ENCODE measurements at regions not wholly inside any gene's neighbourhood (a gene's known extent, or its start where the extent isn't known, plus 50 kb on each side); places are given as distances from the start of the nearest gene placed in this dataset.
A peak's percentile ranks its signal among the peaks of the same experiment; 100 is the strongest.

DNA sequence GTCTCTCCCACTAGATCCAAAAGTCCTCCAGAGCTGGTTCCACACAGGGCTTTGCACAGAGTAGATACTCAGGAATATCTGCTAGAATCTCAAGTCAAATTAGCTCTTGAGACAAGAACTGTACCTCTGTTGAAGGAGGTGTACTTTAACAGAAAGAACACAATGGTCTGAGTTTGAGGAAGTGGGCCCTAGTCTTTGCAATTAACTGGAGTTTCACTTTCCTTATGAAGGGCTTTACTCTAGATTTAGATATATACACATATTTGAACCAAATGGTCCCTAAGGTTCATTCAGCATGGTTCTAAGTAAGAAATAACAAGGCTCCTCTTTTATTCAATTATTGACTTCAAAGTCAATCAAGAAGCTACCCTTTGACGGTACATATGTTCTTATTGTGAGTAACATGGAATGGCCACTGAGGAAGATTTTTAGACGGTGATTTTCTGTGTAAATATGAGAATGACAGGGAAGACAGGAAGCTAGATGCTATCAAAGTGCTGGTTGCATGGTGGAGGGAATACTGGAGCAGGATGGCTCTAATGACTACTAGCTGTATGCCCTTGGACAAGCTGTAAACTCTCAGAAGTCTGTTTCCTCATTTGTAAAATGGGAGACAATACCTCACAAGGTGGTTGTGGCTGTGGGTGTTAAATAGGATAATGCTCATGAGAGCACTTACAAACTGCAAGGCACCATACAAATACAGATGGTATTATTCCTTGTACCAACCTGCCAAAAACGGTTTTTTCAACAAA lies 73.5 kb upstream of the SERTAD2 start:
- peak overlapping the region; percentile 72; the same call in 1 of the 2 replicates for H3K4me2 ChIP-seq (ENCODE audit: low read depth, low read length)
- BruUV-seq (replicated peaks): no TSS peak
- no peak overlapping the region for H3K18ac ChIP-seq (ENCODE audit: low read depth, low read length)
- H2BK20ac ChIP-seq (ENCODE audit: low read depth, low read length): no peak overlapping the region
- no peak overlapping the region for H3K4ac ChIP-seq (ENCODE audit: low read depth, low read length)
- H3K27me3 ChIP-seq (ENCODE audit: control insufficient read depth, insufficient read depth, low read length): no peaks in the 10 kb centered on the region
- no peak overlapping the region for H2BK5ac ChIP-seq (ENCODE audit: low read depth, low read length, poor library complexity, severe bottlenecking)
- no peaks in the 10 kb centered on the region for H3K36me3 ChIP-seq (ENCODE audit: control insufficient read depth, insufficient read depth, low read length)
- 0 out of 2 replicates have a peak, but pooled peaks cover 2% of the 10 kb centered on the region for H3K9me1 ChIP-seq (ENCODE audit: insufficient read depth, low read length)
- no peak overlapping the region; the same call in 1 of the 2 replicates for H4K5ac ChIP-seq (ENCODE audit: low read depth, low read length)
- no peak overlapping the region for H2BK15ac ChIP-seq (ENCODE audit: low read depth, low read length)
- no peak overlapping the region for H2AK9ac ChIP-seq (replicated peaks; ENCODE audit: low read depth, low read length, poor library complexity)
- H3K27ac ChIP-seq (ENCODE audit: insufficient read depth, low read length): no peak overlapping the region
- no peak overlapping the region for H4K91ac ChIP-seq (ENCODE audit: insufficient read depth, low read depth, low read length)
- in situ Hi-C loops (cut with MboI; ENCODE audit: low sequenced_read_pairs) (no loop called here), dilution Hi-C loops (cut with HindIII; ENCODE audit: low sequenced_read_pairs, unreplicated experiment) (no loop called here), intact Hi-C loops (cut with micrococcal nuclease) (loop anchor here (5.0 kb wide), 1 partner anchor 65 kb away; no protein-coding TSS in a partner anchor)
- H3K4me3 ChIP-seq (ENCODE audit: insufficient read depth, low read depth, low read length): no peak overlapping the region
- H3K9ac ChIP-seq (ENCODE audit: low read depth, low read length): no peak overlapping the region
- no peak overlapping the region for H2AFZ ChIP-seq (replicated peaks; ENCODE audit: low read length, poor library complexity)
- H3K56ac ChIP-seq (ENCODE audit: extremely low read depth, insufficient read depth, low read length): no peak overlapping the region
- no peak overlapping the region for H3K14ac ChIP-seq (replicated peaks; ENCODE audit: low read depth, low read length)
- no peak overlapping the region for H2BK120ac ChIP-seq (ENCODE audit: low read depth, low read length)
- TF ChIP-seq MXI1 (IDR thresholded peaks at IDR 0.05; ENCODE audit: borderline replicate concordance, low read depth, low read length) (no peak), FOS (IDR thresholded peaks at IDR 0.05; ENCODE audit: low read depth, low read length) (no peak), NFE2L2 (IDR thresholded peaks at IDR 0.05; ENCODE audit: low read depth, low read length) (no peak)
- TF ChIP-seq, protein P1, sequence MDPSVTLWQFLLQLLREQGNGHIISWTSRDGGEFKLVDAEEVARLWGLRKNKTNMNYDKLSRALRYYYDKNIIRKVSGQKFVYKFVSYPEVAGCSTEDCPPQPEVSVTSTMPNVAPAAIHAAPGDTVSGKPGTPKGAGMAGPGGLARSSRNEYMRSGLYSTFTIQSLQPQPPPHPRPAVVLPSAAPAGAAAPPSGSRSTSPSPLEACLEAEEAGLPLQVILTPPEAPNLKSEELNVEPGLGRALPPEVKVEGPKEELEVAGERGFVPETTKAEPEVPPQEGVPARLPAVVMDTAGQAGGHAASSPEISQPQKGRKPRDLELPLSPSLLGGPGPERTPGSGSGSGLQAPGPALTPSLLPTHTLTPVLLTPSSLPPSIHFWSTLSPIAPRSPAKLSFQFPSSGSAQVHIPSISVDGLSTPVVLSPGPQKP (IDR thresholded peaks at IDR 0.05; ENCODE audit: borderline replicate concordance, low read depth, low read length): no peak
- CTCF ChIA-PET: interaction anchor here (0.6 to 0.8 kb wide), 3 partner anchors 83 to 139 kb away, joined by 3 read pairs; no protein-coding TSS in a partner anchor
- peak overlapping the region in 1 of 2 experiments; percentile 21; a peak in 1 of 4 replicates for H4K8ac ChIP-seq (ENCODE audit: low read depth in 2 of 2, low read length in 2 of 2)
- peaks cover 4% of the 10 kb centered on the region for H3K4me1 ChIP-seq (ENCODE audit: control insufficient read depth, insufficient read depth, low read length)
- peak overlapping the region; percentile 43; the same call in 1 of the 2 replicates for H3K23ac ChIP-seq (ENCODE audit: low read depth, low read length)
- H4K20me1 ChIP-seq (ENCODE audit: insufficient read depth, low read length): no peaks in the 10 kb centered on the region
- DNase-seq (no peak), ATAC-seq (ENCODE audit: low read depth) (no peak)
- H3K9me3 ChIP-seq (ENCODE audit: control insufficient read depth, insufficient read depth, low read length): no peaks in the 10 kb centered on the region
- no peak overlapping the region for H2AK5ac ChIP-seq (ENCODE audit: low read depth, low read length)
- POLR2A ChIA-PET (ENCODE audit: unreplicated experiment): no interaction called here
- peaks cover 0 to 6% of the 10 kb centered on the region in 2 experiments; a peak in 2 of 4 replicates for H3K79me1 ChIP-seq (ENCODE audit: low read depth in 1 of 2, low read length in 2 of 2)
- WGBS, 2 experiments (ENCODE audit: extremely low coverage in 2 of 2, insufficient read length in 1 of 2): 64% methylated on average over 2 of the region's 3 CpGs; no CpG with 5 or more reads in 1 of the 2 experiments

Data from IMR-90 (cell line).